Upper lobe of left lung (tissue), 4 donors: ENCODE measurements at regions not wholly inside any gene's neighbourhood (a gene's known extent, or its start where the extent isn't known, plus 50 kb on each side); places are given as distances from the start of the nearest gene placed in this dataset.

Experiments
- CTCF ChIP-seq, 6 experiments: fragments of 450-650 bp in 4 of 6; fragments of 200-600 bp in 2 of 6; sonication (generic) in 2 of 6; IDR thresholded peaks; one replicate each; pipeline ENCODE4 v1.5.1; 2016 to 2019; ENCODE audit warnings: antibody characterized with exemption in 6 of 6
- EP300 ChIP-seq, 4 donors: sonication (generic); formaldehyde crosslinking; IDR thresholded peaks; one replicate each; pipeline ENCODE4 v1.5.1; 2017; ENCODE audit warnings: antibody characterized with exemption in 4 of 4, control low read depth in 2 of 4
- POLR2A ChIP-seq, 4 donors: fragments of 450-650 bp; IDR thresholded peaks; one replicate each; pipeline ENCODE4 v1.5.1; 2016 to 2017; ENCODE audit warnings: antibody characterized with exemption in 4 of 4, mild to moderate bottlenecking in 2 of 4
- POLR2AphosphoS5 ChIP-seq, 2 donors: sonication (generic); formaldehyde crosslinking; IDR thresholded peaks; one replicate each; pipeline ENCODE4 v1.5.1; 2017; ENCODE audit warnings: antibody characterized with exemption in 2 of 2

GRCh38 chr1:223006917-223007648, 136.0 kb downstream of the TLR5 start:
- TF ChIP-seq CTCF (IDR thresholded peaks at IDR 0.05): no peak
- no peak for TF ChIP-seq POLR2AphosphoS5 (IDR thresholded peaks at IDR 0.05)
- TF ChIP-seq EP300 (IDR thresholded peaks at IDR 0.05): no peak
- TF ChIP-seq POLR2A (IDR thresholded peaks at IDR 0.05): no peak
